WTC11 (cell line): ENCODE measurements at regions not wholly inside any gene's neighbourhood (a gene's known extent, or its start where the extent isn't known, plus 50 kb on each side); places are given as distances from the start of the nearest gene placed in this dataset.

Experiments
- ATAC-seq: fragments of 200-7000 bp; cut with Tn5 transposase; 2 replicates; pipeline ENCODE4 v1.10.0; 2021; ENCODE audit warnings: mild to moderate bottlenecking, moderate library complexity
- CTCF ChIA-PET: fragments of 300-600 bp; sonication (Branson Sonifier 250); formaldehyde crosslinking; loops from one replicate; lab custom pipeline; 2021; ENCODE audit warnings: antibody characterized with exemption; lab: Charles Lee
- POLR2A ChIA-PET: fragments of 350-600 bp; sonication (Branson Sonifier 250); formaldehyde crosslinking; loops from one replicate; lab custom pipeline; 2021; ENCODE audit warnings: antibody characterized with exemption; lab: Charles Lee
- DNase-seq: peaks from one replicate; pipeline ENCODE4 v3.0.0; 2021; ENCODE audit warnings: low spot score
- H3K27ac Mint-ChIP-seq: 2 replicates; pipeline ENCODE4 v1.8.0; 2021; ENCODE audit warnings: mixed read lengths
- H3K27me3 Mint-ChIP-seq: 2 replicates; pipeline ENCODE4 v1.8.0; 2021; ENCODE audit warnings: low read depth, mild to moderate bottlenecking, moderate library complexity, mixed read lengths
- H3K36me3 Mint-ChIP-seq: 2 replicates; pipeline ENCODE4 v1.8.0; 2021; ENCODE audit warnings: mixed read lengths
- H3K4me1 Mint-ChIP-seq: 2 replicates; pipeline ENCODE4 v1.8.0; 2022; ENCODE audit warnings: mixed read lengths
- H3K4me3 Mint-ChIP-seq: 2 replicates; pipeline ENCODE4 v1.8.0; 2021; ENCODE audit warnings: mild to moderate bottlenecking, moderate library complexity, mixed read lengths
- H3K9me3 Mint-ChIP-seq: 2 replicates; pipeline ENCODE4 v1.8.0; 2021; ENCODE audit warnings: mixed read lengths
- ATF3 ChIP-seq: sonication (generic); formaldehyde crosslinking; conservative IDR thresholded peaks from 2 replicates; pipeline ENCODE4 v1.8.1; 2022; ENCODE audit warnings: mild to moderate bottlenecking, missing genetic modification reagents
- CBFB ChIP-seq: sonication (generic); formaldehyde crosslinking; IDR thresholded peaks from 2 replicates; pipeline ENCODE4 v1.8.1; 2022; ENCODE audit warnings: mild to moderate bottlenecking, low read depth, missing genetic modification reagents
- ELF4 ChIP-seq: sonication (generic); formaldehyde crosslinking; IDR thresholded peaks from 2 replicates; pipeline ENCODE4 v1.8.1; 2022; ENCODE audit warnings: low read depth, mild to moderate bottlenecking, moderate library complexity, missing genetic modification reagents
- FOXK1 ChIP-seq: sonication (generic); formaldehyde crosslinking; IDR thresholded peaks from 2 replicates; pipeline ENCODE4 v1.8.0; 2022; ENCODE audit warnings: mild to moderate bottlenecking, moderate library complexity, missing genetic modification reagents
- GABPB1 ChIP-seq: sonication (generic); formaldehyde crosslinking; IDR thresholded peaks from 2 replicates; pipeline ENCODE4 v1.8.1; 2023; ENCODE audit warnings: mild to moderate bottlenecking, missing genetic modification reagents
- HMGA2 ChIP-seq: fragments of 250-450 bp; sonication (Bioruptor Pico); IDR thresholded peaks from 2 replicates; pipeline ENCODE4 v1.4.0; 2021; ENCODE audit warnings: mild to moderate bottlenecking, moderate library complexity
- IRF2 ChIP-seq: sonication (generic); formaldehyde crosslinking; IDR thresholded peaks from 2 replicates; pipeline ENCODE4 v1.8.0; 2022; ENCODE audit warnings: low read depth, missing genetic modification reagents, borderline replicate concordance
- JAZF1 ChIP-seq: fragments of 250-450 bp; sonication (Bioruptor Pico); IDR thresholded peaks from 2 replicates; pipeline ENCODE4 v1.9.0; 2021; ENCODE audit warnings: moderate library complexity, mild to moderate bottlenecking, inconsistent platforms
- JUN ChIP-seq: sonication (generic); formaldehyde crosslinking; IDR thresholded peaks from 2 replicates; pipeline ENCODE4 v1.8.0; 2023; ENCODE audit warnings: mild to moderate bottlenecking, missing genetic modification reagents
- MXD4 ChIP-seq: fragments of 250-450 bp; sonication (Bioruptor Pico); IDR thresholded peaks from 2 replicates; pipeline ENCODE4 v1.8.0; 2021; ENCODE audit warnings: mild to moderate bottlenecking, moderate library complexity, borderline replicate concordance
- NR3C1 ChIP-seq: sonication (generic); formaldehyde crosslinking; conservative IDR thresholded peaks from 2 replicates; pipeline ENCODE4 v1.8.1; 2023; ENCODE audit warnings: low read depth, mild to moderate bottlenecking, missing genetic modification reagents
- SP1 ChIP-seq: sonication (generic); formaldehyde crosslinking; conservative IDR thresholded peaks from 2 replicates; pipeline ENCODE4 v1.8.1; 2022; ENCODE audit warnings: missing genetic modification reagents
- ZNF121 ChIP-seq: sonication (generic); formaldehyde crosslinking; IDR thresholded peaks from 2 replicates; pipeline ENCODE4 v1.8.0; 2023; ENCODE audit warnings: missing genetic modification reagents
- ZNF317 ChIP-seq: sonication (generic); formaldehyde crosslinking; IDR thresholded peaks from 2 replicates; pipeline ENCODE4 v1.8.1; 2023; ENCODE audit warnings: low read depth, mild to moderate bottlenecking, moderate library complexity, missing genetic modification reagents, borderline replicate concordance
- ZNF416 ChIP-seq: fragments of 250-450 bp; sonication (Bioruptor Pico); IDR thresholded peaks from 2 replicates; pipeline ENCODE4 v1.9.0; 2021; ENCODE audit warnings: mild to moderate bottlenecking, inconsistent platforms
- TF ChIP-seq, protein P1 (sequence below): fragments of 250-450 bp; sonication (Bioruptor Pico); IDR thresholded peaks from 2 replicates; pipeline ENCODE4 v1.9.0; 2021; ENCODE audit warnings: mild to moderate bottlenecking, borderline replicate concordance
- TF ChIP-seq, protein P2 (sequence below): fragments of 250-450 bp; sonication (Bioruptor Pico); IDR thresholded peaks from 2 replicates; pipeline ENCODE4 v1.9.0; 2021; ENCODE audit warnings: mild to moderate bottlenecking
- TF ChIP-seq, protein P3 (sequence below): sonication (generic); formaldehyde crosslinking; IDR thresholded peaks from 2 replicates; pipeline ENCODE4 v1.8.1; 2023; ENCODE audit warnings: mild to moderate bottlenecking, missing genetic modification reagents
- TF ChIP-seq, protein P4 (sequence below): sonication (generic); formaldehyde crosslinking; IDR thresholded peaks from 2 replicates; pipeline ENCODE4 v1.8.1; 2023; ENCODE audit warnings: mild to moderate bottlenecking, moderate library complexity, missing genetic modification reagents
- TF ChIP-seq, protein P5 (sequence below): sonication (generic); formaldehyde crosslinking; IDR thresholded peaks from 2 replicates; pipeline ENCODE4 v1.8.1; 2023; ENCODE audit warnings: mild to moderate bottlenecking, missing genetic modification reagents, moderate library complexity
- TF ChIP-seq, protein P6 (sequence below): sonication (generic); formaldehyde crosslinking; IDR thresholded peaks from 2 replicates; pipeline ENCODE4 v1.8.1; 2022; ENCODE audit warnings: mild to moderate bottlenecking, moderate library complexity, missing genetic modification reagents

DNA sequence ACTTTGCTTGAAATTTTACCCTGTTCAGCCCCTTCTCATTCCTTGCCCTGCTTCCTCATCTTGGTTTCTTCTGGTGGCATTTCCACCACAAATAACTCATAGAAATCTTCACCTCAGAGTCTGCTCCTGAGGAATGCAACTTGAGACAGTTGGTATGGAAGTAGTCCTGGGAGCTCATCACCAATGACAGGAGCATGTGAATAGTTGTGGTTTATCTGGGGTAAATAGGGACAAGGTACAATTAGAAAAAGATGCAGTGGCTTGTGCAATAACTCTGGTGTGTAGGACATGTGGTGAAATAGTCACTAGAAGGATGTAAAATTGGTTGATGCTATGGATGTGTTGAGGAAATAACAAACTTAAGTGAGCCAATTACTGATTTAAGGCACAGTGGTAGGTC lies 72.7 kb upstream of the CHRNA7 start:
- no peak overlapping the region for H3K27ac Mint-ChIP-seq
- ATAC-seq = no peak
- TF ChIP-seq NR3C1 (CRISPR knock-in tag) (no peak), HMGA2 (CRISPR knock-in tag) (no peak)
- TF ChIP-seq, protein P1, sequence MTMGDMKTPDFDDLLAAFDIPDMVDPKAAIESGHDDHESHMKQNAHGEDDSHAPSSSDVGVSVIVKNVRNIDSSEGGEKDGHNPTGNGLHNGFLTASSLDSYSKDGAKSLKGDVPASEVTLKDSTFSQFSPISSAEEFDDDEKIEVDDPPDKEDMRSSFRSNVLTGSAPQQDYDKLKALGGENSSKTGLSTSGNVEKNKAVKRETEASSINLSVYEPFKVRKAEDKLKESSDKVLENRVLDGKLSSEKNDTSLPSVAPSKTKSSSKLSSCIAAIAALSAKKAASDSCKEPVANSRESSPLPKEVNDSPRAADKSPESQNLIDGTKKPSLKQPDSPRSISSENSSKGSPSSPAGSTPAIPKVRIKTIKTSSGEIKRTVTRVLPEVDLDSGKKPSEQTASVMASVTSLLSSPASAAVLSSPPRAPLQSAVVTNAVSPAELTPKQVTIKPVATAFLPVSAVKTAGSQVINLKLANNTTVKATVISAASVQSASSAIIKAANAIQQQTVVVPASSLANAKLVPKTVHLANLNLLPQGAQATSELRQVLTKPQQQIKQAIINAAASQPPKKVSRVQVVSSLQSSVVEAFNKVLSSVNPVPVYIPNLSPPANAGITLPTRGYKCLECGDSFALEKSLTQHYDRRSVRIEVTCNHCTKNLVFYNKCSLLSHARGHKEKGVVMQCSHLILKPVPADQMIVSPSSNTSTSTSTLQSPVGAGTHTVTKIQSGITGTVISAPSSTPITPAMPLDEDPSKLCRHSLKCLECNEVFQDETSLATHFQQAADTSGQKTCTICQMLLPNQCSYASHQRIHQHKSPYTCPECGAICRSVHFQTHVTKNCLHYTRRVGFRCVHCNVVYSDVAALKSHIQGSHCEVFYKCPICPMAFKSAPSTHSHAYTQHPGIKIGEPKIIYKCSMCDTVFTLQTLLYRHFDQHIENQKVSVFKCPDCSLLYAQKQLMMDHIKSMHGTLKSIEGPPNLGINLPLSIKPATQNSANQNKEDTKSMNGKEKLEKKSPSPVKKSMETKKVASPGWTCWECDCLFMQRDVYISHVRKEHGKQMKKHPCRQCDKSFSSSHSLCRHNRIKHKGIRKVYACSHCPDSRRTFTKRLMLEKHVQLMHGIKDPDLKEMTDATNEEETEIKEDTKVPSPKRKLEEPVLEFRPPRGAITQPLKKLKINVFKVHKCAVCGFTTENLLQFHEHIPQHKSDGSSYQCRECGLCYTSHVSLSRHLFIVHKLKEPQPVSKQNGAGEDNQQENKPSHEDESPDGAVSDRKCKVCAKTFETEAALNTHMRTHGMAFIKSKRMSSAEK (CRISPR knock-in tag) = no peak
- TF ChIP-seq, all 79 proteins: peak for 0
- no peak for DNase-seq
- CTCF ChIA-PET = interaction anchor here (1.0 kb wide), 1 partner anchor 20 kb away, joined by 4 read pairs; no protein-coding TSS in a partner anchor
- Mint-ChIP-seq H3K4me1 (peaks cover 5% of the 10 kb centered on the region), H3K4me3 (no peak overlapping the region), H3K9me3 (peaks cover 74% of the 10 kb centered on the region), H3K27me3 (peaks cover 3% of the 10 kb centered on the region), H3K36me3 (peaks cover 20% of the 10 kb centered on the region)
- POLR2A ChIA-PET = no interaction called here

- no peak overlapping the region for H3K27ac Mint-ChIP-seq
- peaks cover 11% of the 10 kb centered on the region for H3K4me1 Mint-ChIP-seq
- TF ChIP-seq, protein P2, sequence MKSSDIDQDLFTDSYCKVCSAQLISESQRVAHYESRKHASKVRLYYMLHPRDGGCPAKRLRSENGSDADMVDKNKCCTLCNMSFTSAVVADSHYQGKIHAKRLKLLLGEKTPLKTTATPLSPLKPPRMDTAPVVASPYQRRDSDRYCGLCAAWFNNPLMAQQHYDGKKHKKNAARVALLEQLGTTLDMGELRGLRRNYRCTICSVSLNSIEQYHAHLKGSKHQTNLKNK (CRISPR knock-in tag) = no peak
- TF ChIP-seq ZNF416 (CRISPR knock-in tag) = no peak
- no peak for TF ChIP-seq MXD4
- TF ChIP-seq, protein P3, sequence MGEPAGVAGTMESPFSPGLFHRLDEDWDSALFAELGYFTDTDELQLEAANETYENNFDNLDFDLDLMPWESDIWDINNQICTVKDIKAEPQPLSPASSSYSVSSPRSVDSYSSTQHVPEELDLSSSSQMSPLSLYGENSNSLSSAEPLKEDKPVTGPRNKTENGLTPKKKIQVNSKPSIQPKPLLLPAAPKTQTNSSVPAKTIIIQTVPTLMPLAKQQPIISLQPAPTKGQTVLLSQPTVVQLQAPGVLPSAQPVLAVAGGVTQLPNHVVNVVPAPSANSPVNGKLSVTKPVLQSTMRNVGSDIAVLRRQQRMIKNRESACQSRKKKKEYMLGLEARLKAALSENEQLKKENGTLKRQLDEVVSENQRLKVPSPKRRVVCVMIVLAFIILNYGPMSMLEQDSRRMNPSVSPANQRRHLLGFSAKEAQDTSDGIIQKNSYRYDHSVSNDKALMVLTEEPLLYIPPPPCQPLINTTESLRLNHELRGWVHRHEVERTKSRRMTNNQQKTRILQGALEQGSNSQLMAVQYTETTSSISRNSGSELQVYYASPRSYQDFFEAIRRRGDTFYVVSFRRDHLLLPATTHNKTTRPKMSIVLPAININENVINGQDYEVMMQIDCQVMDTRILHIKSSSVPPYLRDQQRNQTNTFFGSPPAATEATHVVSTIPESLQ (CRISPR knock-in tag) = no peak
- TF ChIP-seq GABPB1 (CRISPR knock-in tag) = no peak
- no peak for TF ChIP-seq JAZF1 (CRISPR knock-in tag)
- TF ChIP-seq, protein P4, sequence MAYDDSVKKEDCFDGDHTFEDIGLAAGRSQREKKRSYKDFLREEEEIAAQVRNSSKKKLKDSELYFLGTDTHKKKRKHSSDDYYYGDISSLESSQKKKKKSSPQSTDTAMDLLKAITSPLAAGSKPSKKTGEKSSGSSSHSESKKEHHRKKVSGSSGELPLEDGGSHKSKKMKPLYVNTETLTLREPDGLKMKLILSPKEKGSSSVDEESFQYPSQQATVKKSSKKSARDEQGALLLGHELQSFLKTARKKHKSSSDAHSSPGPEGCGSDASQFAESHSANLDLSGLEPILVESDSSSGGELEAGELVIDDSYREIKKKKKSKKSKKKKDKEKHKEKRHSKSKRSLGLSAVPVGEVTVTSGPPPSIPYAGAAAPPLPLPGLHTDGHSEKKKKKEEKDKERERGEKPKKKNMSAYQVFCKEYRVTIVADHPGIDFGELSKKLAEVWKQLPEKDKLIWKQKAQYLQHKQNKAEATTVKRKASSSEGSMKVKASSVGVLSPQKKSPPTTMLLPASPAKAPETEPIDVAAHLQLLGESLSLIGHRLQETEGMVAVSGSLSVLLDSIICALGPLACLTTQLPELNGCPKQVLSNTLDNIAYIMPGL (CRISPR knock-in tag) = no peak
- no peak for TF ChIP-seq ELF4 (CRISPR knock-in tag)
- no peak for TF ChIP-seq IRF2 (CRISPR knock-in tag)
- no peak for TF ChIP-seq ZNF121 (CRISPR knock-in tag)
- TF ChIP-seq, protein P5, sequence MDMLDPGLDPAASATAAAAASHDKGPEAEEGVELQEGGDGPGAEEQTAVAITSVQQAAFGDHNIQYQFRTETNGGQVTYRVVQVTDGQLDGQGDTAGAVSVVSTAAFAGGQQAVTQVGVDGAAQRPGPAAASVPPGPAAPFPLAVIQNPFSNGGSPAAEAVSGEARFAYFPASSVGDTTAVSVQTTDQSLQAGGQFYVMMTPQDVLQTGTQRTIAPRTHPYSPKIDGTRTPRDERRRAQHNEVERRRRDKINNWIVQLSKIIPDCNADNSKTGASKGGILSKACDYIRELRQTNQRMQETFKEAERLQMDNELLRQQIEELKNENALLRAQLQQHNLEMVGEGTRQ (CRISPR knock-in tag) = no peak
- TF ChIP-seq SP1 (CRISPR knock-in tag) = no peak
- TF ChIP-seq, protein P6, sequence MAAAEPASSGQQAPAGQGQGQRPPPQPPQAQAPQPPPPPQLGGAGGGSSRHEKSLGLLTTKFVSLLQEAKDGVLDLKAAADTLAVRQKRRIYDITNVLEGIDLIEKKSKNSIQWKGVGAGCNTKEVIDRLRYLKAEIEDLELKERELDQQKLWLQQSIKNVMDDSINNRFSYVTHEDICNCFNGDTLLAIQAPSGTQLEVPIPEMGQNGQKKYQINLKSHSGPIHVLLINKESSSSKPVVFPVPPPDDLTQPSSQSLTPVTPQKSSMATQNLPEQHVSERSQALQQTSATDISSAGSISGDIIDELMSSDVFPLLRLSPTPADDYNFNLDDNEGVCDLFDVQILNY = no peak
- TF ChIP-seq CBFB (CRISPR knock-in tag) = no peak
- no peak for TF ChIP-seq FOXK1 (CRISPR knock-in tag)
- no peak for TF ChIP-seq JUN
- no peak for TF ChIP-seq NR3C1 (CRISPR knock-in tag)
- TF ChIP-seq ZNF317 (CRISPR knock-in tag) = no peak
- TF ChIP-seq ATF3 = no peak
- H3K9me3 Mint-ChIP-seq = peaks cover 30% of the 10 kb centered on the region
- no peak overlapping the region for H3K4me3 Mint-ChIP-seq
- ChIA-PET CTCF (interaction anchor here (1.7 kb wide), 1 partner anchor 10 kb away, joined by 6 read pairs; no protein-coding TSS in a partner anchor), POLR2A (no interaction called here)
- DNase-seq (no peak), ATAC-seq (no peak)
- no peaks in the 10 kb centered on the region for H3K27me3 Mint-ChIP-seq
- peaks cover 7% of the 10 kb centered on the region for H3K36me3 Mint-ChIP-seq
Observed at GRCh38 chr15:31964586-31965307, 65.6 kb upstream of the CHRNA7 start.
